HEK293 (cell line): ENCODE measurements at regions not wholly inside any gene's neighbourhood (a gene's known extent, or its start where the extent isn't known, plus 50 kb on each side); places are given as distances from the start of the nearest gene placed in this dataset.

Experiments used
- CTCF ChIA-PET: fragments of 350-600 bp; formaldehyde crosslinking; extraction: SDS; loops from one replicate; lab custom pipeline; 2021; ENCODE audit warnings: antibody characterized with exemption; lab: Yijun Ruan, JAX
- POLR2A ChIA-PET: fragments of 300-600 bp; formaldehyde crosslinking; extraction: SDS; loops from one replicate; lab custom pipeline; 2020; ENCODE audit warnings: antibody characterized with exemption, inconsistent platforms; lab: Yijun Ruan, JAX
- H3K27ac ChIP-seq: fragments of 200-500 bp; sonication (Bioruptor generic); 2 replicates; pipeline ENCODE4 v1.5.1; 2014; ENCODE audit warnings: low read depth, low read length, control low read depth, inconsistent platforms; ENCODE audit errors: extremely low read depth
- H3K36me3 ChIP-seq, 2 experiments: fragments of 200-500 bp in 1 of 2; sonication (Bioruptor generic) in 1 of 2; 1 replicate in 1 of 2; 2 replicates in 1 of 2; pipeline ENCODE4 v1.5.1; 2014 to 2017; ENCODE audit warnings: inconsistent platforms in 2 of 2, low read length in 2 of 2; ENCODE audit not compliant: control insufficient read depth in 2 of 2, insufficient read depth in 1 of 2
- H3K4me1 ChIP-seq: fragments of 200-500 bp; sonication (Bioruptor generic); 2 replicates; pipeline ENCODE4 v1.5.1; 2014; ENCODE audit warnings: mild to moderate bottlenecking, low read length, inconsistent platforms; ENCODE audit not compliant: control insufficient read depth, insufficient read depth
- H3K4me3 ChIP-seq: 2 replicates; pipeline ENCODE4 v1.5.1; 2011; ENCODE audit warnings: low read depth, mild to moderate bottlenecking, control low read depth, low read length, moderate library complexity
- H3K9me3 ChIP-seq: fragments of 200-500 bp; sonication (Bioruptor generic); 2 replicates; pipeline ENCODE4 v1.5.1; 2014; ENCODE audit warnings: low read depth, low read length, inconsistent platforms; ENCODE audit not compliant: control insufficient read depth, insufficient read depth
- BCL11B ChIP-seq: fragments of 450-650 bp; formaldehyde crosslinking; IDR thresholded peaks from 2 replicates; pipeline ENCODE4 v1.5.1; 2016; ENCODE audit warnings: low read depth, missing biosample characterization, missing genetic modification characterization
- GLIS1 ChIP-seq: fragments of 450-650 bp; formaldehyde crosslinking; IDR thresholded peaks from 2 replicates; pipeline ENCODE4 v1.5.1; 2016; ENCODE audit warnings: missing biosample characterization, missing genetic modification characterization
- HIC1 ChIP-seq: fragments of 450-650 bp; formaldehyde crosslinking; IDR thresholded peaks from 2 replicates; pipeline ENCODE4 v1.5.1; 2016; ENCODE audit warnings: missing biosample characterization, missing genetic modification characterization
- MZF1 ChIP-seq: fragments of 450-650 bp; formaldehyde crosslinking; IDR thresholded peaks from 2 replicates; pipeline ENCODE4 v1.5.1; 2017; ENCODE audit warnings: missing biosample characterization, missing genetic modification characterization, borderline replicate concordance
- OVOL3 ChIP-seq: fragments of 450-650 bp; formaldehyde crosslinking; IDR thresholded peaks from 2 replicates; pipeline ENCODE4 v1.5.1; 2016; ENCODE audit warnings: missing biosample characterization, missing genetic modification characterization
- PRDM2 ChIP-seq: fragments of 450-650 bp; formaldehyde crosslinking; IDR thresholded peaks from 2 replicates; pipeline ENCODE4 v1.5.1; 2016; ENCODE audit warnings: missing biosample characterization, missing genetic modification characterization, borderline replicate concordance
- ZBTB1 ChIP-seq: fragments of 450-650 bp; formaldehyde crosslinking; IDR thresholded peaks from 2 replicates; pipeline ENCODE4 v1.5.1; 2016; ENCODE audit warnings: missing biosample characterization, missing genetic modification characterization
- ZBTB10 ChIP-seq: fragments of 450-650 bp; formaldehyde crosslinking; IDR thresholded peaks from 2 replicates; pipeline ENCODE4 v1.5.1; 2016; ENCODE audit warnings: missing biosample characterization, missing genetic modification characterization
- ZNF221 ChIP-seq: fragments of 450-650 bp; formaldehyde crosslinking; IDR thresholded peaks from 2 replicates; pipeline ENCODE4 v1.5.1; 2017; ENCODE audit warnings: missing biosample characterization, missing genetic modification characterization, borderline replicate concordance
- ZNF266 ChIP-seq: fragments of 450-650 bp; formaldehyde crosslinking; IDR thresholded peaks from 2 replicates; pipeline ENCODE4 v1.5.1; 2016; ENCODE audit warnings: missing biosample characterization, missing genetic modification characterization, low read depth
- ZNF350 ChIP-seq: fragments of 450-650 bp; formaldehyde crosslinking; IDR thresholded peaks from 2 replicates; pipeline ENCODE4 v1.5.0; 2017; ENCODE audit warnings: missing biosample characterization, mild to moderate bottlenecking, missing genetic modification characterization
- ZNF354C ChIP-seq: fragments of 450-650 bp; formaldehyde crosslinking; IDR thresholded peaks from 2 replicates; pipeline ENCODE4 v1.5.1; 2016; ENCODE audit warnings: missing biosample characterization, missing genetic modification characterization, low read depth, borderline replicate concordance
- ZNF398 ChIP-seq: fragments of 450-650 bp; formaldehyde crosslinking; IDR thresholded peaks from 2 replicates; pipeline ENCODE4 v1.5.1; 2017; ENCODE audit warnings: missing biosample characterization, missing genetic modification characterization
- ZNF423 ChIP-seq: fragments of 450-650 bp; formaldehyde crosslinking; IDR thresholded peaks from 2 replicates; pipeline ENCODE4 v1.5.1; 2016; ENCODE audit warnings: missing biosample characterization, missing genetic modification characterization
- ZNF48 ChIP-seq: fragments of 450-650 bp; formaldehyde crosslinking; IDR thresholded peaks from 2 replicates; pipeline ENCODE4 v1.5.1; 2016; ENCODE audit warnings: missing biosample characterization, missing genetic modification characterization
- ZNF548 ChIP-seq: fragments of 450-650 bp; formaldehyde crosslinking; IDR thresholded peaks from 2 replicates; pipeline ENCODE4 v1.5.1; 2016; ENCODE audit warnings: missing biosample characterization, missing genetic modification characterization
- ZNF664 ChIP-seq: fragments of 450-650 bp; formaldehyde crosslinking; IDR thresholded peaks from 2 replicates; pipeline ENCODE4 v1.5.1; 2016; ENCODE audit warnings: missing biosample characterization, missing genetic modification characterization
- ZNF747 ChIP-seq: fragments of 450-650 bp; formaldehyde crosslinking; IDR thresholded peaks from 2 replicates; pipeline ENCODE4 v1.5.1; 2016; ENCODE audit warnings: missing biosample characterization, missing genetic modification characterization
- ZNF76 ChIP-seq: fragments of 450-650 bp; formaldehyde crosslinking; IDR thresholded peaks from 2 replicates; pipeline ENCODE4; 2016; ENCODE audit warnings: low read depth, missing biosample characterization, missing genetic modification characterization, borderline replicate concordance
- ZNF785 ChIP-seq: fragments of 450-650 bp; formaldehyde crosslinking; IDR thresholded peaks from 2 replicates; pipeline ENCODE4 v1.5.1; 2016; ENCODE audit warnings: missing biosample characterization, missing genetic modification characterization

- TF ChIP-seq PRDM2 (tag by site-specific recombination) (no peak), OVOL3 (no peak), ZNF785 (tag by site-specific recombination) (no peak), ZNF350 (tag by site-specific recombination) (no peak), ZNF548 (no peak), BCL11B (tag by site-specific recombination) (no peak), ZNF266 (tag by site-specific recombination) (no peak)
Measured at GRCh38 chr3:99388780-99389179, 249.6 kb upstream of the COL8A1 start (continued).

- CTCF ChIA-PET: no interaction called here
- H3K27ac ChIP-seq: no peak overlapping the region
- no peaks in the 10 kb centered on the region for H3K36me3 ChIP-seq
- no peaks in the 10 kb centered on the region for H3K4me1 ChIP-seq
- no peak for TF ChIP-seq HIC1 (tag by site-specific recombination)
- TF ChIP-seq ZNF221 (tag by site-specific recombination): no peak
- TF ChIP-seq OVOL3: no peak
- no peak for TF ChIP-seq ZNF48 (tag by site-specific recombination)
- H3K4me3 ChIP-seq: no peak overlapping the region
- no peaks in the 10 kb centered on the region for H3K9me3 ChIP-seq
- POLR2A ChIA-PET: no interaction called here
Measured at GRCh38 chr3:99384596-99384995, 253.8 kb upstream of the COL8A1 start.

- Histone ChIP-seq H3K27ac (no peak overlapping the region), H3K9me3 (no peaks in the 10 kb centered on the region), H3K36me3 (no peaks in the 10 kb centered on the region)
- CTCF ChIA-PET: interaction anchor here (1.2 kb wide), 1 partner anchor 776 kb away, joined by 3 read pairs; no protein-coding TSS in a partner anchor
- no peak for TF ChIP-seq ZNF76 (tag by site-specific recombination)
- no peak for TF ChIP-seq MZF1
- TF ChIP-seq ZNF664 (tag by site-specific recombination): no peak
- TF ChIP-seq ZNF354C: no peak
- TF ChIP-seq ZNF747 (tag by site-specific recombination): no peak
- no peak for TF ChIP-seq ZNF423 (tag by site-specific recombination)
- no peak for TF ChIP-seq ZBTB10 (tag by site-specific recombination)
- TF ChIP-seq ZNF398 (tag by site-specific recombination): no peak
- no peak for TF ChIP-seq GLIS1 (tag by site-specific recombination)
- no peak for TF ChIP-seq ZBTB1 (tag by site-specific recombination)
- TF ChIP-seq, all 188 proteins: peak for 0
- POLR2A ChIA-PET: no interaction called here
- Histone ChIP-seq H3K4me1 (no peaks in the 10 kb centered on the region), H3K4me3 (no peak overlapping the region)
Measured at GRCh38 chr3:99376926-99377325, 261.5 kb upstream of the COL8A1 start.
